ENCODE measurements at regions not wholly inside any gene's neighbourhood (a gene's known extent, or its start where the extent isn't known, plus 50 kb on each side); places are given as distances from the start of the nearest gene placed in this dataset.
A peak's percentile ranks its signal among the peaks of the same experiment; 100 is the strongest.

GRCh38 chr22:19625331-19626041, 88.8 kb upstream of the SEPTIN5 start:
- DNase-seq, result no peak

DNA sequence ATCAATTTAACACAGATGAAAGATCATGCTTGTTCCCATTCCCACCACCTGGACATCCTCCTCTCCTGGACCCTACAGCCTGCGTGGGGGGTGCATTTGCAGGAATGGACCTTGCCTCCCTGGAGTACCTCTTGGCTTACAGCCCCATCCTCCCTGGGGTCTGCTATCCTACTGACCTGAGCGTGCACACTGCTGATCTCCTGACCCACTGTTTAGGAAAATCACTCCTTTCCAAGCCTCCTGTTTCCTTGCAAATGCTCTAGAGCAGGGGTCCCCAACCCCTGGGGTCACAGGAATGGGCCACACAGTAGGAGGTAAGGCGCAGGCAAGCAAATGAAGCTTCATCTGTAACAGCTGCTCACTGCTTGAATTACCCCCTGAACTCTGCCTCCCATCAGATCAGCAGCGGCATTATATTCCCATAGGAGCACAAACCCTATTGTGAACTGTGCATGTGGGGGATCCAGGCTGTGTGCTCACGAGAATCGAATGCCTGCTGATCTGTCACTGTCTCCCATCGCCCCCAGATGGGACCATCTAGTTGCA, 88.2 kb upstream of the SEPTIN5 start:
- DNase-seq, result no peak

DNA sequence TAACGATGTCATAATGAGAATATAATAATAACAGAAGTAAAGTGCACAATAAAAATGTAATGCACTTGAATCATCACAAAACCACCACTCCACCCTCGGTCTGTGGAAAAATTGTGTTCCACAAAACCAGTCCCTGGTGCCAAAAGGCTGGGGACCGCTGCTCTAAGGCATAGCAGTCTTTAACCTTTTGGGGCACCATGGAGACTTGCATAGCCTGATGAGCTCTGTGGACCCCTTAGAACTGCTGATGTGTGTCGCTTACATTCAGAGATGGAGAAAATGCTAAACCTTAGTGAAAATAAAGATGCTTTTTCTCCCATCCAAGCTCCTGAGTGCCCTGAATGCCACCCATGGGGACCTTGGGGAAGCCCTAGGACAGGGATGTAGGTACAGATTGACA, 87.6 kb upstream of the SEPTIN5 start:
- no peak for DNase-seq

GRCh38 chr22:19628038-19628776, 86.1 kb upstream of the SEPTIN5 start:
- DNase-seq, result no peak

DNA sequence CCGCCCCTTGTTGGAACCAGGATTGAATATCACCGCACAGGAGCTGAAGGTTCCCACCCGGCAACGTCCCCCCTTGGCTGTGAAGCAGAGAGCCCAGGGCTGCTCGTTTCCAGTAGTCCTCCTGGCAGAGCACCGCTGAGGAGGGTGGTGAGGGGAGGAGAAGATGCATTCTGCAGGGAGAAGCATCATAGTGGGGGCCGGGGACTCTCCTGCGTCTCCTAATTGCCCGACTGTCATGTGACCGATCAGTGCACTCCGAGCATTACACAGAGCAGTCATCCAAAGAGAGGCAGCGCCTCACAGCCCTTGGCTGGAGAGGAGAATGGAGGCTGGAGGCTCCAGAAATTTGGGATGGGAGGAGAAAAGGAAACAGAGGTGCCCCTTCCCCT, 85.0 kb upstream of the SEPTIN5 start:
- no peak for DNase-seq

DNA sequence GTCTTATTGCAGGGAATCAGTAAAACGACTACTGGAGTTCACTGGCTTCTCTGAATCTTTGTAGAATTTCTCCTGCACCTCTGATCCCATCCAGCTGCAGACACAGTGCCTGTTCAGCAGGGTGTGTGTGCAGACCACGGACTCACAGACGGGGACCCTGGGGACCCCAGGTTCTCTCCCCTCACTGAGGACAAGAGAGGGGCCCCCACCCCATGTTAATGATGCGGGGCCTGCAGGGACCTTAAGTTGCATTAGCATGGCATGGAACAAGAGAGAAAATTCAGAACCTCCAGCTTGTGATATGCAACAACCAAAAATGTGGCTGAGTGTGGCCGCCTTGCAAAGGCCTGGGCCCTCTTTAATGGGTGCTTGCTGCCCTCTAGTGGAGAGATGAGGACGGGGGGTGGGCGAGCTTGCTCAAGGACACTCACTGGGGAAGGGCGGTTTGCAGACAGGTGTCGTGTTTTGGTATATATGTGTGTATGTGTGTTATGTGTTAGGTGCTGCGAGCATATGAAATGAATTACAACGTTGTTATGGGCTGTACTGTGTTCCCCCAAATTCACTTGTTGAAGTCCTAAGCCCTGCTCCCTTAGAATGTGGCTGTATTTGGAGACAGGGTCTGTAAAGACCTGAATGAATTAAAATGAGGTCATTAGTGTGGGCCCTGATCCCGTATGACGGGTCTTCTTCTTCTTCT, 84.4 kb upstream of the SEPTIN5 start:
- peak; percentile 90 for DNase-seq

GRCh38 chr22:19630614-19631013, 83.7 kb upstream of the SEPTIN5 start:
- DNase-seq, result no peak

DNA sequence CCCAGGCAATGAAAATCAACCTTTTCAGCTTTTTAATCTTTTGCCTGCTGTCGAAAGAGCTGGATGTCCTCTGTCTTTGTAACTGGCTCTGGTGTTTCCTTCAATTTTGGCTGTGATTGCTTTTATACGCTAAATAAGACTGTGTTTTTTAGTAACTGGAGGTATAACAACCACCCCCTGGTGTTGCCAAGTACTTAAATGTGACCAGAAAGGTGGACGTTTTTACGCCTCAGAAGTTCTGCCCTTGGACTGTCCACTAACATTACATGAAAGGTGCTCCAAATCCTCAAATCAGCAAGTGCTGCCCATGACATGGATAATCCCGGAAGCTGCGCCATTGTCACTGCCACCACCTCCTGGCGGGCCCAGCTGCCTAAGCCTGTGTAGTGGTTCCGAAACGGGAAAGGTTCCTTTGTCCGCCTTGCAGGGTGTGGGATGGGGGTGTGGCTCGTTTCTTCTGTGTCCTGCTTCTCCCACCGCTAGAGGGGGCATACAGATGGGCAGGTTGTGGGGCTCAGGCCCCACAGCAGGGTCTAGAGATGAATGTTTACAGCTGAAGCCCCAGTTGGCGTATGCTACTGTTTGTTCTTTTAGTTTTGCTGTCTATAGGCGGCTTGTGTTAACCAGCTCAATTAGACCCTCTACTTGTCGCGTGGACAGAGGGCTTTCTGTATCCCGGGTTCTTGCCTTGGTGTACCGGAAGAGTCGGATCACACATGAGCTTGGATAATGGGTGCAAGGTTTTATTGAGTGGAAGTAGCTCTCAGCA, 82.2 kb upstream of the SEPTIN5 start:
- DNase-seq, result peak; percentile 52

DNA sequence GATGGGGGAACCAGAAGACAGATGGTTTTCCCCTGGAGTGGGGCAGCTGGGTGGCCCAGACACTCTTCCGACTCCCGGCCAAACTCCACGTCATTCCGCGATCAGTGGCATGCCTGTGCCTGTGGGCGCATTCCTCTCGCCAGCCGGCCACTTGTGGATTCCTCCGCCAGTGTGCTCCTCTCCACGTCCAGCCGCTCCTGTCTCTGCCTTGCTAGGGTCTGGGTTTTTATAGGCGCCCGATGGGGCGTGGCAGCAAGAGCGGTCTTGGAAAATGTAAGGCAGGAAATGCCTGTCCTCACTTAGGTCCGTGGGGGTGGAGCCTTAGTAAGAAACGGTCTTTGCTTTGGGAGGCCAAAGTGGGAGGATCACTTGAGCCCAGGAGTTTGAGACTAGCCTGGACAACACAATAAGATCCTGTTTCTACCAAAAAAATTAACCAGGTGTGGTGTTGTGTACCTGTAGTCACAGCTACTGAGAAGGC, 81.6 kb upstream of the SEPTIN5 start:
- no peak for DNase-seq

DNA sequence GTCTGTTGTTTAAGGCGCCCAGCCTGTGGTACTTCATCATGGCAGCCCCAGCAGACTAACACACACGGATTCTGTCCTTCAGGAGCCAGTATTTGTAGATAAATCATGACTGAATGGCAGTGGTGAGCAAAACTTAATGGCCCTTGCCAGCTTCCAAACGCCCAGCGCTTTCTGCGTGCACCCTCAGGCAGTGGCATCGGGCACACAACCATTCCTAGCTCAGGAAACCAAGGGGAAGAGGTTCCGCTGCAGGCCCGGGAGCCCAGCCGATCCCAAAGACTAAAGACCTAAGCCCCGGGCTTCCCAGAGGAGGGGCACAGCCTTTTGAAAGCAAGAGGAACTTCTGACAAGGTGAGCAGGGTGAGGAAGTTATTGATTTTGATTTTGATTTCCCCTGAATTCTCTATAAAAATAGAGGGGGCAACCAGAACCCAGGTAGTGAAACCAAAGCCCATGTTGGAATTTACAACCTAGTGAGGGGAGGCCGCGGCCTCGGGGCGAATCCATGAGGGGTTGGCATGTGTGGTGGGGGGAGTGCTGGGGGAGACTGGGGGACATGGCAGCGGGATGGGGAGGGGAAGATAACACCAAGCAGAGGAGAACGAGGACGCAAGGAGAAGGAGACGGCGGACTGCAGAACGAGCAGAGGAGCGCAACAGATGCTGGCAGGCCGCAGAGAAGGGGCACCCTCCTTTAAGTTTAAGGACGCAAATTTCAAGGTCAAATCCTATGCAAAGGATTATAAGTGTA, 79.9 kb upstream of the SEPTIN5 start:
- DNase-seq, result no peak

DNA sequence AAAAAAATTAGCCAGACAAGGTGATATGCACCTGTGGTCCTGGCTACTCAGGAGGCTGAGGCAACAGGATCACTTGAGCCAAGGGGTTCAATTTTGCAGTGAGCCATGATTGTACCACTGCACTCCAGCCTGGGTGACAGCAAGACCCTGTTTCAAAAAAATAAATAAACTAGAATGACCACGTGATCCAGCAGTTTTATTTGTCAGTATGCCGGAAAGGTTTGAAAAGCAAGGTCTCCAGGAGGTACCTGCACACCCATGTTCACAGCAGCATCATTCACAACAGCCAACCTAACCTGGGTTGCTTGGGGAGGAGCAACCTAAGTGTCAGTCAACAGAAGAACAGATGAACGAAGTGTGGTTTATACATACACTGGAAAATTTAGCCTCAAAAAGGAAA, 78.7 kb upstream of the SEPTIN5 start:
- no peak for DNase-seq

DNA sequence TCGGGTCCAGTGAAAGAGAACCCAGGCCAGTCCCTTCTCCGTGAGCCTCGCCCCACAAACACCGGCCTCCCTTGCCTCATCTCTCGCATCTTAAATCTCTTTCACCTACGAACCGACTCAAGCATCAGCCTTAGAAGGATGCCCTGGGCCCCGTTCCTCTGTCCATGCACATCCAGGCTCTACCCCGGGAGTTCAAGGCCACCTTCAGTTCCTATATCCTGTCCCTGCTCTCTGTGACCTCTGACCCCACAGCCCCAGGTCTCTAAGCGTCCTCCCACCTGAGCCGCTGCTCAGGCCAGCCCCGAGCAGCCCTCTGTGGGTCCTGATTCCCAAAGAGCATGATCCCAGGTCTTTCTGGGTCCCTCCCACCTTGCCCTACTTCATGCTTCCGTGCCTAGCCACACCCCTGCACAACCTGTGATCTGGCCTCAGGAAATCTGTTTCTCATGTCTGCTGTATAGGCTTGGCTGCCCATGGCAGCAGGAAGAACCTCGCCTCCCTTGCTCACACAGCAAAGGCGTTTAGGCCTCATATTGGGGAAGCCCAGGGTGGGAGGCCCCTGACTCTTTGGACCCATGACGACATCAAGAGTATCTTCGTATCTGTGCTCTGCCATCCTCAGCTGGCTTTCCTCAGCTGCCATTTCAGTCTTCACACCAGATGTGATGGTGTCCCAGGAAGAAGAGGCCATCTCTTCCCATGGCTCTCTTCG, 77.5 kb upstream of the SEPTIN5 start:
- no peak for DNase-seq

DNA sequence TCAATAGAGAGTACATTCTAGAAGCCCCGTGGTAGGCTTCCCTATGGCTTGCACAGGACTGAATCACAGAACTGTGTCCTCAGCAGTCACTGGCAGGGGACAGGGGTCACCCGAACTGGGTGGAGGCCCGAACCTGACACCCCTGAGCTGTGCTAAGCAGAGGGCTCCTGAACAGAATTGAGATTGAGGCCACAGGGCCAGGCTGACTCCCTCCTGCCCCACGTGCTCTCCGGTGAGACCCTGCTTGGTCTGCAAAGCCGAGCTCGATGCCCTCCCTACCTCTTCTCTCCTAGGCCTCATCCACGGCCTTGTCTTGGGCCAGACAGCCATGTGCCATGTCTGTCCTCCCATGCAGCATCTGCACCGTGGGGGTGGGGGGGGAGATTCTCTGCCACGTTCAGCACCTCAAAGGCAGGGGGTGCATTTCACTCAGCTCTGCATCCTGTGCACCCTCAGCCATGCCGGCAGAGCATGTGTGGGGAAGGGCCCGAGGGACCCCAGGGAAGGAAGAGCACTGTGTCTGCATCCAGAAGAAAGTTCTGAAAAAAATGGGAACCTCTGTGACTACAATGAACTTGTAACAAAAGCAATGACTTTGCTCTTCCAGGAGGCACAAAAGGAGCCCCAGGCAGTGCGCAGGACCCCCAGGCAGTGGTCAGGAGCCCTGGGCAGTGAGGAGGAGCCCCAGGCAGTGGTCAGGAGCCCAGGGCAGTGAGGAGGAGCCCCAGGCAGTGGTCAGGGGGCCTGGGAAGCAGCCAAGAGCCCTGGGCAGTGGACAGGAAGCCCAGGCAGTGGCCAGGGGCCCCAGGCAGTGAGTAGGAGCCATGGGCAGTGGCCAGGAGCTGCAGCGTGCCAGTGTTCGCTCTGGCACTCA, 76.7 kb upstream of the SEPTIN5 start:
- no peak for DNase-seq

DNA sequence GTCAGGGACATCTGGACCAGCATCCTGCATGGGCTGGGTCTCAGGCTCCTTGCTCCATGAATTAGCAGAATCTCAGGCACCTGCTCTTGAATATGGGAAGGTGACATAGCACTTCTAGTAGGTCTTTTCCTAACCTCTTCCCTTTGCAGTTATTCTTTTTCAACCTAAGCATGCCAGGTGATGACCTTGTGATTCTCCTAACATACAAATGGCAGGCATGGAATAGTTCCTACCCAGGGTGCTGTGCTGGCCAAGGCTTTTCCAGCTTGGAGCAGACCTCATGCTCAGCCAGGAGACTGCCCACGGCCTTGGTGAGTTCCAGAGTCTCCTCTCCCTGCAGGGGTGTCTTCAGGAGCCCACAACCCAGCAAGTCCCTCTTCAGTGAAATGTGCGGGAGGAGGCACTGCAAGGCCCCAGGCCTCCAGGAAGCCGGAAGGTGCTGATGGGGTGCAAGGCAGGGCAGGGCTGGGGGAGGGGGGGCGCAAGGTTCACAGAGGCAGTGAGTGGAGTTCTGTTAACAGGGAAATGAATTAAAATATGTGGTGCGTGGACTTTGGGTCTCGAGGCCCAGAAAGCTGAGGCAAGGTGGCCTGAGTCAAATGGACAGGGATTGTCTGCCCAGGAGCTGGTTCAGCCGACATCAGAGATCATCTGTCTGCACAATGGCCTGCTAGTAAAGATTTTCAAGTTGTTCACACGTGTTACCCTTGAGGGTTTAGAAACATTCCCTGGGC, 75.9 kb upstream of the SEPTIN5 start:
- no peak for DNase-seq

GRCh38 chr22:19639610-19640135, 74.6 kb upstream of the SEPTIN5 start:
- no peak for DNase-seq

DNA sequence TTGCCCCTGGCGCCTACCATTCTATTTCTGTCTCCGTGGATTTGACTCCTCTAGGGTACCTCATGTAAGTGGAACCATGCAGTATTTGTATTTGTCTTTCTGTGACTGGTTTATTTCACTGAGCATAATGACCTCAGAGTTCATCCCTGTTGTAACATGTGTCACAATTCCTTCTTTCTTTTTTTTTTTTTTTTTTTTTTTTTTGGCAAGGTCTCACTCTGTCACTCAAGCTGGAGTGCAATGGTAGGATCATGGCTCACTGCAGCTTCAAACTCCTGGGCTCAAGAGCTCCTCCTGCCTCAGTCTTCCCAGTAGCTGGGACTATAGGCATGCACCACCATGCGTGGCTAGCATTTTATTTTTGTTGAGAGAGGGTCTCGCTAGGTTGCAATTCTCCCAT, 74.0 kb upstream of the SEPTIN5 start:
- no peak for DNase-seq

DNA sequence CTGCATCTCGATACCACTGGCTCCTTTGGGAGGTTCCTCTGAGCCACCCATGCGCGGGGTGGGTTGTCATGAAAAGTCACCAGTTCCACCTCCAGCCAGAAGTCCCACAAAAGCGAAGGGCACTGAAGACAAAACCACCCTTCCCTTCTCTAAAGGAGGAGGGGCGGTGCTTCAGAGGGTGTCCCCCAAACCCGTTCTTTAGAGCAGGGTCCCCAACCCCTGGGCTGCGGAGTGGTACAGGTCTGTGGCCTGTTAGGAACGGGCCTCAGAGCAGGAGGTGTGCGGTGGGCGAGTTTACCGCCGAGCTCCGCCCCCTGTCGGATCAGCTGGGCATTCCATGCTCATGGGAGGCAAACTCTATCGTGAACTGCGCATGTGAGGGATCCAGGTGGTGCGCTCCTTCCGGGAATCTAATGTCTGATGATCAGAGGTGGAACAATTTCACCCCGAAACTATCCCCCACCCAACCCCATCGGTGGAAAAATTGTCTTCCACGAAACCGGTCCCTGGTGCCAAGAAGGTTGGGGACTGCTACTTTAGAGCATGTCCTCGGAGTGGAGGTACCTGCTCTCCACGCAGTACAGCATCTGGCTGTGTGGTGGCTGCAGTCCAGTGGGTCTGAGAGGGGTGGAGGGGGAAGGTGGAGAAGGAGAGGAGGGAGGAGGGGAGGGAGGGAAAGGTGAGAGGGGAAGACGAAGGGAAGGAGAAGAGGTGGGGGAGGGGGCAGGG, 72.9 kb upstream of the SEPTIN5 start:
- no peak for DNase-seq

GRCh38 chr22:19641983-19642451, 72.3 kb upstream of the SEPTIN5 start:
- no peak for DNase-seq

All from OCI-M1 (cell line).